AG04449 (cell line): ENCODE measurements at regions not wholly inside any gene's neighbourhood (a gene's known extent, or its start where the extent isn't known, plus 50 kb on each side); places are given as distances from the start of the nearest gene placed in this dataset.

Experiments
- CTCF ChIA-PET: fragments of 350-600 bp; formaldehyde crosslinking; extraction: SDS; loops from one replicate; lab custom pipeline; 2021; ENCODE audit warnings: antibody characterized with exemption; lab: Yijun Ruan, JAX
- POLR2A ChIA-PET: fragments of 400-600, 350-600 bp; formaldehyde crosslinking; extraction: SDS; loops from one replicate; lab custom pipeline; 2020; ENCODE audit warnings: antibody characterized with exemption, inconsistent platforms; lab: Yijun Ruan, JAX
- DNase-seq: peaks from one replicate; pipeline ENCODE4 v3.0.0-alpha.2; 2010; ENCODE audit warnings: low read depth, low spot score
- H3K4me3 ChIP-seq: 2 replicates; pipeline ENCODE4 v1.5.1; 2011; ENCODE audit warnings: low read depth, mild to moderate bottlenecking, control low read depth, low read length
- TF ChIP-seq, protein P1 (sequence below): IDR thresholded peaks from one replicate; pipeline ENCODE4 v1.5.1; 2011; ENCODE audit warnings: mild to moderate bottlenecking, moderate library complexity, low read length, control low read depth, inconsistent platforms; ENCODE audit not compliant: insufficient read depth; ENCODE audit errors: missing control alignments

DNA sequence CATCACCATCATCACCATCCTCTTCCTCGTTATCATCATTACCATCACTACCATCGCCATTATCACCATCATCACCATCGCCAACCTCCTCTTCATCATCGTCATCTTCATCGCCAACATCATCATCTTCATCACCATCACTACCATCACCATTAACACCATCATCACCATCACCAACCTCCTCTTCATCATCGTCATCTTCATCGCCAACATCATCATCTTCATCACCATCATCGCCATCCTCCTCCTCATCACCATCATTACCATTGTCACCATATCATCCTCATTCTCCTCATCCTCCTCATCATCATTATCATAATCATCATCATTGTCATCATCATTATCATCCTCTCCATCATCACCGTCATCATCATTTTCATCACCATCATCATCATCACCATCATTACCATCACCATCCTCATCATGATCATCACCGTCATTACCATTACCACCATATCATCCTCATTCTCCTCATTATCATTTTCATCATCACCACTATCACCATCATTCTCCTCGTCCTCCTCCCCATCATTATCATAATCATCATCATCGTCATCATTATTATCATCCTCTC is 1498.7 kb downstream of the TBC1D22A start:
- no peak for DNase-seq
- ChIA-PET POLR2A (no interaction called here), CTCF (no interaction called here)
- TF ChIP-seq, protein P1, sequence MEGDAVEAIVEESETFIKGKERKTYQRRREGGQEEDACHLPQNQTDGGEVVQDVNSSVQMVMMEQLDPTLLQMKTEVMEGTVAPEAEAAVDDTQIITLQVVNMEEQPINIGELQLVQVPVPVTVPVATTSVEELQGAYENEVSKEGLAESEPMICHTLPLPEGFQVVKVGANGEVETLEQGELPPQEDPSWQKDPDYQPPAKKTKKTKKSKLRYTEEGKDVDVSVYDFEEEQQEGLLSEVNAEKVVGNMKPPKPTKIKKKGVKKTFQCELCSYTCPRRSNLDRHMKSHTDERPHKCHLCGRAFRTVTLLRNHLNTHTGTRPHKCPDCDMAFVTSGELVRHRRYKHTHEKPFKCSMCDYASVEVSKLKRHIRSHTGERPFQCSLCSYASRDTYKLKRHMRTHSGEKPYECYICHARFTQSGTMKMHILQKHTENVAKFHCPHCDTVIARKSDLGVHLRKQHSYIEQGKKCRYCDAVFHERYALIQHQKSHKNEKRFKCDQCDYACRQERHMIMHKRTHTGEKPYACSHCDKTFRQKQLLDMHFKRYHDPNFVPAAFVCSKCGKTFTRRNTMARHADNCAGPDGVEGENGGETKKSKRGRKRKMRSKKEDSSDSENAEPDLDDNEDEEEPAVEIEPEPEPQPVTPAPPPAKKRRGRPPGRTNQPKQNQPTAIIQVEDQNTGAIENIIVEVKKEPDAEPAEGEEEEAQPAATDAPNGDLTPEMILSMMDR: no peak
- H3K4me3 ChIP-seq: no peak overlapping the region

DNA sequence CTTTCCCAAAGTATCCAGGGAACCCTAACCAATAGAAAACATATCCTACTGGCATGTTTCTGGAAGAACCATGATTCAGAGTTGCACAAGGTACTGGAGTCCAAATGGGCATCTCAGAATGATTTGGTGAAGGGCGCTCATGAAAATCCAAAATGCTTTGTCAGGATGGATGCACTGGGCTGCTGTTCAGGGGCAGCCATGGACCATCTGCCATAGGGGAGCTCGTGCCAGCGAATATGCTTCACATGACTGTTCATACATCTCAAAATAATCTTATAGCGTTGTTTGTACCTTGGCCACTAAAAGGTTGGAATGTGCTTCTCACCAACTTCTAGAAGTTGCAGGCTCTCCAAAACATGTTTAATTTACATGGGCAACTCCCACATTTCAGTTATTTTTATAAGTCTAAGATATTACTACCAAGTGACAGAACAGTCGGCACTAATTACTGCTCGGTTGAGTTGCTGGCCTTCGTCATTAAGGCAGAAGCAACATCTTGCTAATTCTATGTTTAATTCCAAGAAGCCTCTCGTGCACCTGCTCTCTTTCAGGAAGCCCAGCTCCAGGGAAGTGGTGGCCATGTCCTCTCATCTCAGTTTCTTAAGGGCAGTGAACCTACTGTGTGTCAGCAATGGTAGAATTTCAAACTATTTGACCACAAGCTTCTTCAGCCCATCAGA is 1497.7 kb downstream of the TBC1D22A start:
- TF ChIP-seq, protein P1: no peak
- H3K4me3 ChIP-seq: no peak overlapping the region
- DNase-seq: no peak
- ChIA-PET CTCF (no interaction called here), POLR2A (no interaction called here)

DNA sequence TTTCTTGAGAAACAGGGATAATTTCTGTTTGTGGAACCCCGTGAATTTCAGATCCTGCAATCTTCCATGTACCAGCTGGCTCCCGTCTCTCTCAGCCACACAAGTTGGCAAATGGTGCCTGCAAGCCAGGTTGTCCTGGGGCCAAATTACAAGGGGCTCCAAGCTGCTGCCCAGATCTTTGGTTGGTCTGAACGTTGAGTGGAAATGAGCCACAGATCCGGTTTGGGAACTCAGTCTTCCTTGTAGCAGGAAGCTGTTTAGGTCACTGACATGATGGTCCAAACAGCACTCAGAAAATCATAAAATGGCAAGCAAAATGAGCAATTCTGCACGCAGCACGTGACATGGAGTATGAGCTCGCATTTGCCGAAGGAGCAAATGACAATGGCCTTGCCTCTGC is 1496.4 kb downstream of the TBC1D22A start:
- POLR2A ChIA-PET: no interaction called here
- TF ChIP-seq, protein P1: no peak
- CTCF ChIA-PET: no interaction called here
- no peak for DNase-seq
- H3K4me3 ChIP-seq: no peak overlapping the region

DNA sequence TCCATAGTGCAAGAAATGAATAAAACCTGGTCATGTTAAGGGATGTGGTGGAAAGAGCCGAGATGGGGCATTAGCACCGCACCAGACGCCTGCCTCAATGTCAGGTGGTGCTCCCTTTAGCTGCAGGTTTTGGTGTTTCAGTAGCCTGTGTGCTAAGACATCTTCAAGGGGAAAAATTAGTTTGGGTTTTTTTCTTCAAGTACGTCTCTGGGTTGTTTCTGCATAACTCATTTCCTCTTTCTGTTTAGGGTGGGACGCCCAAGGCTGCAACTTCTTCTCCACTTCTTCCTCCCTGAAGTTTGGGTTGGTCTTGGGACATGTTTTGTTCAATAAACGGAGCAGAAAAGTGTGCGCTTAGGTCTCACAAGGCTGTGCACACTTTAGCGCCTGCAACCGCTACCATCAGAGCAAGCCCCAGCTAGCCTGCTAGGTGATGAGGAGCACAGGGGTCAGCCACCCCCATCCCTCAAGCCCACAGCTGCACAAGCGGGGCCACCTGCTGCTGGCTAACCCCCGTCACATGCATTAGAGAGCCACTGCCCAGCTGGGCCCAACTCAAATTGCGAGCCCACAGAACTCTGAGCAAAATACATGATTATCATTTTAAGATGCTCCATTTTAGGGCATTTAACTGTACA is 1495.7 kb downstream of the TBC1D22A start:
- CTCF ChIA-PET: no interaction called here
- POLR2A ChIA-PET: no interaction called here
- no peak overlapping the region for H3K4me3 ChIP-seq
- no peak for DNase-seq
- TF ChIP-seq, protein P1: no peak

DNA sequence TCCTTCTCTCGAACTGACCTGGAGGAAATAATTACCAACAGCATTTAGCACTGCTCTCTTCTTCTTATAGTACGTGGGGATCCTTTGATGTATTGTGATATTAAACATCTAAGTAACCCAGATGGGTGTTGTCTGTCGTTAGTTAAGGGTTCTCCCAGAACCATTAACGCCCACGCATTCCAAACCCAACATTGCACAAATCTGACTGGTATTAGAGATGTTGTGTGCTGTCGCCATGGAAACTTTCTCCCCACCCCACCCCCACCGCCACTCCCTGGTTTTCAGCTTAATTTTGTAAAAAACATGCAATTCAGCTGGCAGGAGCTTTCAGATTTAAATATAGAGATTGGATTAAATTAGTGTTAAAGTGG is 1495.2 kb downstream of the TBC1D22A start:
- DNase-seq: no peak
- ChIA-PET CTCF (no interaction called here), POLR2A (no interaction called here)
- H3K4me3 ChIP-seq: no peak overlapping the region
- TF ChIP-seq, protein P1: no peak

DNA sequence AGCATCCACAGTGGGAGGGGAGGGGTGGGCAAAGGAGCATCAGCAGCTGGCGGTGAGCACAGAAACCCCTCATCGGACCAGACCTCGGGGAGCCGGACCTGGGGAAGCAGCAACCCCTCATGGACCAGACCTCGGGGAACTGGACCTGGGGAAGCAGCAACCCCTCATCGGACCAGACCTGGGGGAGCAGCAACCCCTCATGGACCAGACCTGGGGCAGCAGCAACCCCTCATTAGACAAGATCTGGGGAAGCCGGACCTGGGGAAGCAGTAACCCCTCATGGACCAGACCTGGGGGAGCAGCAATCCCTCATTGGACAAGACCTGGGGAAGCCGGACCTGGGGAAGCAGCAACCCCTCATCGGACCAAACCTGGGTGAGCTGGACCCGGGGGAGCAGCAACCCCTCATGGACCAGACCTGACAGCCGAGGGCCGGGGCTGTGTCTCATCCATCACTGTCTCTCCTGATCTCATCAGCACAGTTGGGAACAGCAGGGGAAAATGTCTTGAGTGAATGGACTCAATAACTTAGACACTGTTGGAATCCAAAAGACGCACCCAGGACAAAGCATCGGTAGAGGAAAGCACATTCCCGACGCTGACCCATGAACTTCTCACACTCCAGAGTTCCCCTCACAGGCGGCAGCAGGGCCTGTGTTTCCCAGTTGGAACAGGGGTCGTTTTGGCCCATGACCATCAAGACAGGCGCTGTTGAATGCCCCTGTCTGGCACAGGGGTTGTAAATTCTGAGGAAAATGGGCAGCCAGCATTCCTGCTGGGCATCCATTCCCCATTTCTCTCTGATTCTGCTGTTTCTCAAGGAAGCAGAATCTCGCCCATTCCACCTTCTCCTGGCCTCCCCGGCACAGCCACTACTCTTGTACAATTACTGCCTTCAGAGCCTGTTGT is 1494.6 kb downstream of the TBC1D22A start:
- CTCF ChIA-PET: no interaction called here
- TF ChIP-seq, protein P1: no peak
- no peak for DNase-seq
- H3K4me3 ChIP-seq: no peak overlapping the region
- POLR2A ChIA-PET: no interaction called here
